ENCODE measurements at regions not wholly inside any gene's neighbourhood (a gene's known extent, or its start where the extent isn't known, plus 50 kb on each side); places are given as distances from the start of the nearest gene placed in this dataset.

DNA sequence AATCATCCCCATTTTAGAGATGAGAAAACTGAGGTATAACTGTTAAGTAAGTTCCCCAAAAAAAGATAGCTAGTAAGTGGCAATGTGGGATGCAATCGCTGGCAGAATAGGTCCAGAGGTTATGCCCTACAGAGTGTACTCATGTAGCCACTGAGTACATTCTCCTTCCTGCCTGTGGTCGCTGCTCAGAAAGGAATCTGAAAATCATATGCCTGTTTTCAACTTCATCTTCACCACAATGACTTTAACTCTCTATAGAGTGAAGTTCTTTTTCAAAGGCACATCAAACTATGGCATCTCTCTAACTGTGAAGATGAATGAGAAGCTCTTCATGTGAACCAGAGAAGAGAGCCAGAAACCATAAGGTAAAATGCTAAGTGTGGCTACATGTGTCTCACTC is 162.2 kb upstream of the SLC25A13 start (continued):
- TF ChIP-seq, protein P1, sequence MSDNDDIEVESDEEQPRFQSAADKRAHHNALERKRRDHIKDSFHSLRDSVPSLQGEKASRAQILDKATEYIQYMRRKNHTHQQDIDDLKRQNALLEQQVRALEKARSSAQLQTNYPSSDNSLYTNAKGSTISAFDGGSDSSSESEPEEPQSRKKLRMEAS (IDR thresholded peaks at IDR 0.05), result no peak

DNA sequence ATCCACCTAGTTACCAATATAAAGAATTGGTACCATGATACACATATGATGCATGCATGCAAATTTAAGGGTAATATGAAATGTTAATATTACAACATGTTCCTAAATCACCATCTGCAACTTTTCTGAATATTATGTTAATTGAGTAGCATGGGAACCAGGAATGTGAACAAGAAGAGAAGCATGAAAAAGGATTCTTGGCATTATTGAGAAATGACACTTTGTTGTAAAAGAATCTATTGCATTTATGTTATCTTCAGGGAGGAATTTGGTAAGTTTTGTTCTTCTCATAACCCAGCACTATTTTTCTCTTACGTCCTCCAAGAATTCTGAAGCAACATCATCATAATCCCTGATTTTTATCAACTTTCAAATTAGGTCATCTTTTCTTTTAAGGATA is 159.9 kb upstream of the SLC25A13 start:
- peaks cover 0 to 14% (median 2%) of the 10 kb centered on the region in 4 donors for H3K4me1 ChIP-seq (ENCODE audit: control insufficient read depth in 4 of 4, insufficient read depth in 4 of 4, low read length in 3 of 4)
- WGBS, result 81% methylated on average over 1 of the region's 1 CpG

DNA sequence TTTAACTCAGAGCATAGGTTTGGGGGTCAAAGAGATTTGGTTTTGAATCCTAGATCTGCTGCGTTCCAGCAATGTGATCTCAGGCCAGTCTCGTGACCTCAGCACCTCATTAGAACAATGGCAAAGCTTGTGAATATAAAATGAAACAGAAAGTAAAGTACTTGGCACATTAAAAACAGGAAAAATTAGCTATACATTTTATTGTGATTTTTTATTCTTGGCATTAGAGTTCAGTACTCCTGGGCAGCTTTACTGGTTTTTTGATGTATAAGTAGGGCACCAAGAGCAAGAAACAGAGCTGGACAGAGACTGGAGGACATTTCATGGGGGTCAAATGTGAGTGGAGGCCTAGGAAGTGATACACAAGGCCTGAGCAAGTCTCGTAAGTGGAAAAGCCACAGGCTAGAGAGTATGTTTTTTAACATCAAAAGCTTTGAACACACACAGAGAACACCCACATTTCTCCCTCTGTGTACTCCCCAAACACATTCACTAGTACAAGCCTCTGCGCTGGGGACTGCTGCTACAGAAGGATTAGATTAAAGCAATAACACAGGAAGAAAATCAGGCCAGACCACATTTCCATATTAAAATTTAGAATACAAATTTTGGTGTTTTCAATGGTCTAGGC is 157.2 kb upstream of the SLC25A13 start:
- Histone ChIP-seq H3K27ac (ENCODE audit: low read depth in 1 of 2, low read length in 2 of 2) (peak overlapping the region in 1 of 2 donors; percentile 35), H3K36me3 (ENCODE audit: control insufficient read depth in 4 of 4, insufficient read depth in 3 of 4, low read depth in 1 of 4, low read length in 3 of 4) (no peaks in the 10 kb centered on the region), H3K4me3 (ENCODE audit: low read depth in 1 of 3, low read length in 3 of 3) (no peak overlapping the region), H3K9ac (ENCODE audit: low read depth in 1 of 2, low read length in 2 of 2) (peak overlapping the region in 1 of 2 donors; percentile 59), H3K4me1 (ENCODE audit: control insufficient read depth in 4 of 4, insufficient read depth in 4 of 4, low read length in 3 of 4) (peaks cover 0 to 7% (median 0%) of the 10 kb centered on the region in 4 donors), H3K9me3 (ENCODE audit: control insufficient read depth in 4 of 4, low read length in 3 of 4) (no peaks in the 10 kb centered on the region), H3K27me3 (ENCODE audit: control insufficient read depth in 4 of 4, insufficient read depth in 4 of 4, low read length in 3 of 4) (no peaks in the 10 kb centered on the region)
- TF ChIP-seq HNF4A (conservative IDR thresholded peaks at IDR 0.05), result peak in 1 of 2 donors; percentile 8
- no peak for TF ChIP-seq JUND (IDR thresholded peaks at IDR 0.05)
- TF ChIP-seq YY1 (IDR thresholded peaks at IDR 0.05), result peak; percentile 41
- WGBS, result 56% methylated on average over 4 of the region's 4 CpGs
- DNase-seq (ENCODE audit: low spot score), result no peak

More for the DNA sequence above, 159.9 kb upstream of the SLC25A13 start:
- Histone ChIP-seq H3K27ac (ENCODE audit: low read depth in 1 of 2, low read length in 2 of 2) (no peak overlapping the region), H3K9me3 (ENCODE audit: control insufficient read depth in 4 of 4, low read length in 3 of 4) (no peaks in the 10 kb centered on the region), H3K9ac (ENCODE audit: low read depth in 1 of 2, low read length in 2 of 2) (no peak overlapping the region), H3K4me3 (ENCODE audit: low read depth in 1 of 3, low read length in 3 of 3) (no peak overlapping the region), H3K27me3 (ENCODE audit: control insufficient read depth in 4 of 4, insufficient read depth in 4 of 4, low read length in 3 of 4) (no peaks in the 10 kb centered on the region), H3K36me3 (ENCODE audit: control insufficient read depth in 4 of 4, insufficient read depth in 3 of 4, low read depth in 1 of 4, low read length in 3 of 4) (no peaks in the 10 kb centered on the region)
- DNase-seq (ENCODE audit: low spot score), result no peak
- TF ChIP-seq HNF4G (IDR thresholded peaks at IDR 0.05) (no peak), RAD21 (IDR thresholded peaks at IDR 0.05) (no peak), RXRA (IDR thresholded peaks at IDR 0.05) (no peak), SP1 (IDR thresholded peaks at IDR 0.05) (no peak), YY1 (IDR thresholded peaks at IDR 0.05) (no peak), EGR1 (IDR thresholded peaks at IDR 0.05; ENCODE audit: low read depth in 2 of 2) (no peak), NR2F2 (IDR thresholded peaks at IDR 0.05) (no peak), FOXA1 (IDR thresholded peaks at IDR 0.05) (no peak), JUND (IDR thresholded peaks at IDR 0.05) (no peak)
- TF ChIP-seq, protein P2, sequence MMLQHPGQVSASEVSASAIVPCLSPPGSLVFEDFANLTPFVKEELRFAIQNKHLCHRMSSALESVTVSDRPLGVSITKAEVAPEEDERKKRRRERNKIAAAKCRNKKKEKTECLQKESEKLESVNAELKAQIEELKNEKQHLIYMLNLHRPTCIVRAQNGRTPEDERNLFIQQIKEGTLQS (IDR thresholded peaks at IDR 0.05), result no peak
- TF ChIP-seq, protein P1 (IDR thresholded peaks at IDR 0.05), result no peak
- TF ChIP-seq, protein P3, sequence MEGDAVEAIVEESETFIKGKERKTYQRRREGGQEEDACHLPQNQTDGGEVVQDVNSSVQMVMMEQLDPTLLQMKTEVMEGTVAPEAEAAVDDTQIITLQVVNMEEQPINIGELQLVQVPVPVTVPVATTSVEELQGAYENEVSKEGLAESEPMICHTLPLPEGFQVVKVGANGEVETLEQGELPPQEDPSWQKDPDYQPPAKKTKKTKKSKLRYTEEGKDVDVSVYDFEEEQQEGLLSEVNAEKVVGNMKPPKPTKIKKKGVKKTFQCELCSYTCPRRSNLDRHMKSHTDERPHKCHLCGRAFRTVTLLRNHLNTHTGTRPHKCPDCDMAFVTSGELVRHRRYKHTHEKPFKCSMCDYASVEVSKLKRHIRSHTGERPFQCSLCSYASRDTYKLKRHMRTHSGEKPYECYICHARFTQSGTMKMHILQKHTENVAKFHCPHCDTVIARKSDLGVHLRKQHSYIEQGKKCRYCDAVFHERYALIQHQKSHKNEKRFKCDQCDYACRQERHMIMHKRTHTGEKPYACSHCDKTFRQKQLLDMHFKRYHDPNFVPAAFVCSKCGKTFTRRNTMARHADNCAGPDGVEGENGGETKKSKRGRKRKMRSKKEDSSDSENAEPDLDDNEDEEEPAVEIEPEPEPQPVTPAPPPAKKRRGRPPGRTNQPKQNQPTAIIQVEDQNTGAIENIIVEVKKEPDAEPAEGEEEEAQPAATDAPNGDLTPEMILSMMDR (IDR thresholded peaks at IDR 0.05; ENCODE audit: low read depth, low read length, missing input control), result no peak
- TF ChIP-seq, protein P4, sequence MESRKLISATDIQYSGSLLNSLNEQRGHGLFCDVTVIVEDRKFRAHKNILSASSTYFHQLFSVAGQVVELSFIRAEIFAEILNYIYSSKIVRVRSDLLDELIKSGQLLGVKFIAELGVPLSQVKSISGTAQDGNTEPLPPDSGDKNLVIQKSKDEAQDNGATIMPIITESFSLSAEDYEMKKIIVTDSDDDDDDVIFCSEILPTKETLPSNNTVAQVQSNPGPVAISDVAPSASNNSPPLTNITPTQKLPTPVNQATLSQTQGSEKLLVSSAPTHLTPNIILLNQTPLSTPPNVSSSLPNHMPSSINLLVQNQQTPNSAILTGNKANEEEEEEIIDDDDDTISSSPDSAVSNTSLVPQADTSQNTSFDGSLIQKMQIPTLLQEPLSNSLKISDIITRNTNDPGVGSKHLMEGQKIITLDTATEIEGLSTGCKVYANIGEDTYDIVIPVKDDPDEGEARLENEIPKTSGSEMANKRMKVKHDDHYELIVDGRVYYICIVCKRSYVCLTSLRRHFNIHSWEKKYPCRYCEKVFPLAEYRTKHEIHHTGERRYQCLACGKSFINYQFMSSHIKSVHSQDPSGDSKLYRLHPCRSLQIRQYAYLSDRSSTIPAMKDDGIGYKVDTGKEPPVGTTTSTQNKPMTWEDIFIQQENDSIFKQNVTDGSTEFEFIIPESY (IDR thresholded peaks at IDR 0.05), result no peak

All from liver (tissue), 8 donors.